HG02642 (cell line): ENCODE measurements at regions not wholly inside any gene's neighbourhood (a gene's known extent, or its start where the extent isn't known, plus 50 kb on each side); places are given as distances from the start of the nearest gene placed in this dataset.
A peak's percentile ranks its signal among the peaks of the same experiment; 100 is the strongest.

ENCODE experiments used
- ATAC-seq: cut with Tn5 transposase; IDR thresholded peaks from one replicate; pipeline ENCODE4 v1.9.1; 2021; ENCODE audit warnings: mild to moderate bottlenecking; ENCODE audit not compliant: unreplicated experiment, poor library complexity

- ATAC-seq = no peak
These were observed 532.2 kb upstream of the TUSC1 start for GRCh38 chr9:26210338-26210851.

GRCh38 chr9:26205261-26205660, 527.0 kb upstream of the TUSC1 start:
- no peak for ATAC-seq

- ATAC-seq = no peak
These were observed 515.0 kb upstream of the TUSC1 start for GRCh38 chr9:26193237-26193636.

GRCh38 chr9:26191711-26192110, 513.5 kb upstream of the TUSC1 start:
- no peak for ATAC-seq

GRCh38 chr9:26181836-26182235, 503.6 kb upstream of the TUSC1 start:
- ATAC-seq = no peak

GRCh38 chr9:26176628-26177027, 498.4 kb upstream of the TUSC1 start:
- ATAC-seq = no peak

- no peak for ATAC-seq
These were observed 497.0 kb upstream of the TUSC1 start for GRCh38 chr9:26175264-26175663.

- ATAC-seq = no peak
These were observed 494.1 kb upstream of the TUSC1 start for GRCh38 chr9:26172301-26172700.

GRCh38 chr9:26171691-26172090, 493.4 kb upstream of the TUSC1 start:
- ATAC-seq = no peak

GRCh38 chr9:26170190-26170589, 491.9 kb upstream of the TUSC1 start:
- no peak for ATAC-seq

- no peak for ATAC-seq
These were observed 491.5 kb upstream of the TUSC1 start for GRCh38 chr9:26169708-26170107.

- no peak for ATAC-seq
These were observed 488.3 kb upstream of the TUSC1 start for GRCh38 chr9:26166537-26166936.

GRCh38 chr9:26165426-26165825, 487.2 kb upstream of the TUSC1 start:
- no peak for ATAC-seq

- ATAC-seq = no peak
These were observed 485.7 kb upstream of the TUSC1 start for GRCh38 chr9:26163931-26164330.

GRCh38 chr9:26159575-26160392, 481.5 kb upstream of the TUSC1 start:
- ATAC-seq = no peak

GRCh38 chr9:26158631-26159150, 480.4 kb upstream of the TUSC1 start:
- ATAC-seq = no peak

GRCh38 chr9:26157411-26157810, 479.2 kb upstream of the TUSC1 start:
- ATAC-seq = peak; percentile 83

- ATAC-seq = no peak
These were observed 474.1 kb upstream of the TUSC1 start for GRCh38 chr9:26152350-26152749.

GRCh38 chr9:26148128-26148527, 469.9 kb upstream of the TUSC1 start:
- ATAC-seq = no peak

GRCh38 chr9:26145938-26146337, 467.7 kb upstream of the TUSC1 start:
- ATAC-seq = no peak

GRCh38 chr9:26142631-26143030, 464.4 kb upstream of the TUSC1 start:
- ATAC-seq = no peak

GRCh38 chr9:26142201-26142600, 464.0 kb upstream of the TUSC1 start:
- ATAC-seq = no peak
